Esophagus muscularis mucosa (tissue), 4 donors: ENCODE measurements at regions not wholly inside any gene's neighbourhood (a gene's known extent, or its start where the extent isn't known, plus 50 kb on each side); places are given as distances from the start of the nearest gene placed in this dataset.

Experiments used
- EP300 ChIP-seq: sonication (generic); formaldehyde crosslinking; IDR thresholded peaks from one replicate; pipeline ENCODE4 v1.6.1; 2017; ENCODE audit warnings: antibody characterized with exemption
- POLR2A ChIP-seq: fragments of 450-650 bp; IDR thresholded peaks from one replicate; pipeline ENCODE4 v1.6.1; 2017; ENCODE audit warnings: antibody characterized with exemption, moderate library complexity, mild to moderate bottlenecking, low read depth
- POLR2AphosphoS5 ChIP-seq, 2 donors: sonication (generic); formaldehyde crosslinking; IDR thresholded peaks; one replicate each; pipeline ENCODE4 v1.6.1; 2017; ENCODE audit warnings: antibody characterized with exemption in 2 of 2
- TF ChIP-seq, protein P1 (sequence below), 3 experiments: fragments of 200-600 bp in 2 of 3; fragments of 450-650 bp in 1 of 3; sonication (generic) in 2 of 3; IDR thresholded peaks; one replicate each; pipeline ENCODE4 v1.5.1; 2017 to 2019; ENCODE audit warnings: antibody characterized with exemption in 3 of 3, mild to moderate bottlenecking in 2 of 3, moderate library complexity in 1 of 3

DNA sequence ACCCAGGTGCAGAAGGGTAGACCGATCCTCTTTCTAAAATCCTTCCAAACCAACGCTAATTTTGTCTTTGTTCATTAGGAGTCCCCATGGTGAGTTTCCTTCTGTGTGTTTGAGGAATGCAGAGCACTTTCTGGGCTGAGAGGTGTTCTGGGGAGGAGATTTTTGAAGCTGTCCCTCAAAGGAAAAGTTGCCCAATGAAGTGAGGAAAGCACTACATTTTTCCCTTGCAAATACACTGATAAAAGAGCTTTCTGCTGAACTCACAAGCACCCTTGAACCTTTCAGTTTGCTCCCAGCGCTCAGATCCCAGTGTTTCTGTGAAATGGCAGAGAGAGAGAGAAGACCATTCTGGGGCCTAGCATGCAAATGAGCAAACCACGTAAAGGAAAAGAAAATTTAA lies 299.6 kb upstream of the FANCL start:
- TF ChIP-seq, protein P1, sequence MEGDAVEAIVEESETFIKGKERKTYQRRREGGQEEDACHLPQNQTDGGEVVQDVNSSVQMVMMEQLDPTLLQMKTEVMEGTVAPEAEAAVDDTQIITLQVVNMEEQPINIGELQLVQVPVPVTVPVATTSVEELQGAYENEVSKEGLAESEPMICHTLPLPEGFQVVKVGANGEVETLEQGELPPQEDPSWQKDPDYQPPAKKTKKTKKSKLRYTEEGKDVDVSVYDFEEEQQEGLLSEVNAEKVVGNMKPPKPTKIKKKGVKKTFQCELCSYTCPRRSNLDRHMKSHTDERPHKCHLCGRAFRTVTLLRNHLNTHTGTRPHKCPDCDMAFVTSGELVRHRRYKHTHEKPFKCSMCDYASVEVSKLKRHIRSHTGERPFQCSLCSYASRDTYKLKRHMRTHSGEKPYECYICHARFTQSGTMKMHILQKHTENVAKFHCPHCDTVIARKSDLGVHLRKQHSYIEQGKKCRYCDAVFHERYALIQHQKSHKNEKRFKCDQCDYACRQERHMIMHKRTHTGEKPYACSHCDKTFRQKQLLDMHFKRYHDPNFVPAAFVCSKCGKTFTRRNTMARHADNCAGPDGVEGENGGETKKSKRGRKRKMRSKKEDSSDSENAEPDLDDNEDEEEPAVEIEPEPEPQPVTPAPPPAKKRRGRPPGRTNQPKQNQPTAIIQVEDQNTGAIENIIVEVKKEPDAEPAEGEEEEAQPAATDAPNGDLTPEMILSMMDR (IDR thresholded peaks at IDR 0.05): no peak
- TF ChIP-seq POLR2A (no peak), POLR2AphosphoS5 (IDR thresholded peaks at IDR 0.05) (no peak), EP300 (no peak)
